CD8-positive, alpha-beta memory T cell (primary cell): ENCODE measurements at regions not wholly inside any gene's neighbourhood (a gene's known extent, or its start where the extent isn't known, plus 50 kb on each side); places are given as distances from the start of the nearest gene placed in this dataset.

ENCODE experiments used
- CTCF ChIA-PET: fragments of 350-600 bp; sonication (Branson Sonifier 250); formaldehyde crosslinking; loops from one replicate; lab custom pipeline; 2021; ENCODE audit warnings: antibody characterized with exemption; lab: Charles Lee
- POLR2A ChIA-PET: fragments of 350-600 bp; sonication (Branson Sonifier 250); formaldehyde crosslinking; loops from one replicate; lab custom pipeline; 2021; ENCODE audit warnings: antibody characterized with exemption; lab: Charles Lee
- DNase-seq, 5 donors: peaks; one replicate each; pipeline versions ENCODE4 v3.0.0 to v3.0.0-alpha.2; 2020 to 2022; ENCODE audit warnings: mixed read lengths in 1 of 5
- H3K27ac ChIP-seq: one replicate; pipeline ENCODE4 v1.7.0; 2013; ENCODE audit warnings: low read depth, mild to moderate bottlenecking, low read length, moderate library complexity
- H3K27me3 ChIP-seq: 2 replicates; pipeline ENCODE4 v1.7.0; 2013; ENCODE audit warnings: low read length, mild to moderate bottlenecking; ENCODE audit not compliant: insufficient read depth, poor library complexity, severe bottlenecking
- H3K36me3 ChIP-seq: 2 replicates; pipeline ENCODE4 v1.7.0; 2013; ENCODE audit warnings: mild to moderate bottlenecking, low read length, moderate library complexity; ENCODE audit not compliant: insufficient read depth
- H3K4me1 ChIP-seq: 2 replicates; pipeline ENCODE4 v1.7.0; 2013; ENCODE audit warnings: mild to moderate bottlenecking, low read length, moderate library complexity; ENCODE audit not compliant: insufficient read depth
- H3K4me3 ChIP-seq: 2 replicates; pipeline ENCODE4 v1.7.0; 2013; ENCODE audit warnings: mild to moderate bottlenecking, low read length
- H3K9me3 ChIP-seq: 2 replicates; pipeline ENCODE4 v1.7.0; 2013; ENCODE audit warnings: mild to moderate bottlenecking, low read length
- H3K27ac Mint-ChIP-seq, 8 donors: one replicate each; pipeline ENCODE4 v1.8.0; 2020 to 2021; ENCODE audit warnings: mixed read lengths in 8 of 8, mild to moderate bottlenecking in 6 of 8, inconsistent platforms in 3 of 8, moderate library complexity in 3 of 8
- H3K27me3 Mint-ChIP-seq, 2 donors: one replicate each; pipeline ENCODE4 v1.8.0; 2020 to 2021; ENCODE audit warnings: mixed read lengths in 2 of 2, mild to moderate bottlenecking in 1 of 2, moderate library complexity in 1 of 2
- H3K36me3 Mint-ChIP-seq, 3 donors: one replicate each; pipeline ENCODE4 v1.8.0; 2020 to 2021; ENCODE audit warnings: mixed read lengths in 3 of 3, inconsistent platforms in 1 of 3, mild to moderate bottlenecking in 1 of 3
- H3K4me1 Mint-ChIP-seq, 3 donors: one replicate each; pipeline ENCODE4 v1.8.0; 2020 to 2021; ENCODE audit warnings: mixed read lengths in 3 of 3, inconsistent platforms in 1 of 3, mild to moderate bottlenecking in 1 of 3
- H3K4me3 Mint-ChIP-seq, 7 donors: one replicate each; pipeline ENCODE4 v1.8.0; 2020 to 2021; ENCODE audit warnings: mixed read lengths in 7 of 7, mild to moderate bottlenecking in 6 of 7, moderate library complexity in 4 of 7, inconsistent platforms in 2 of 7
- H3K9me3 Mint-ChIP-seq, 5 donors: one replicate each; pipeline ENCODE4 v1.8.0; 2020 to 2022; ENCODE audit warnings: mixed read lengths in 5 of 5, mild to moderate bottlenecking in 3 of 5, moderate library complexity in 2 of 5, inconsistent platforms in 1 of 5

- H3K36me3 Mint-ChIP-seq: no peaks in the 10 kb centered on the region
- DNase-seq: no peak
- CTCF ChIA-PET: no interaction called here
- Histone ChIP-seq H3K36me3 (no peaks in the 10 kb centered on the region), H3K4me3 (no peak overlapping the region), H3K27me3 (no peaks in the 10 kb centered on the region), H3K4me1 (no peaks in the 10 kb centered on the region), H3K9me3 (no peaks in the 10 kb centered on the region), H3K27ac (no peak overlapping the region)
- POLR2A ChIA-PET: no interaction called here
- no peak overlapping the region for H3K4me3 Mint-ChIP-seq
- H3K9me3 Mint-ChIP-seq: peaks cover 10 to 31% (median 17%) of the 10 kb centered on the region in 5 donors
- H3K4me1 Mint-ChIP-seq: no peaks in the 10 kb centered on the region
- no peak overlapping the region for H3K27ac Mint-ChIP-seq
- no peaks in the 10 kb centered on the region for H3K27me3 Mint-ChIP-seq
Measured at GRCh38 chr2:82237994-82238662, 1933.6 kb upstream of the LRRTM1 start.

DNA sequence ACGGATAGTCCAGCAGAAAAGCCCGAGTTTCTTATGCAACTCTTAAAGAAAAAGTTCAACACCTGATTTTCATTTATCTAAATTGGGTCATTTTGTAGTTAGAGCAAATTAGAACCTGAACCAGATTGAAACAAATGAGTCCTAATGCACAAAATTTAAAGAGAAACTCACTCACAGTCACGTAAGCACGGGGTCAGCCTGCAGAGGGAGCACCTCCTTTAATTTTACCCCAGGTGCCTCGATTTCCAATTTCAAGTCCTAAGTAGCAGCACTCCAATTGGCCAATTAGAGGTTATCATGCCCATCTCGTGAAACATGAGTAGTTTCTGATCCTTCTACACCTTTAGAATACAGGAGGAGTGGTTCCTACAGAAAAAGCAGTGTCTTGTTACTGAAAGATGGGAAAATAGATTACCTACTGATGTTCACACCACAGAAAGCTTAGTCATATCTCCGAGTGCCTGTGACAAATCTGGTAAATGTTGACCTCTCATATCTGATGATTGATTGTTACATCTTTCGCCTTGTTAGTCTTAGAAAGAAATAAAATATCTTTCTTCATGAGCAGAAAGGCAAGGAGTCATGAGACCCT is 1929.8 kb upstream of the LRRTM1 start:
- ChIA-PET CTCF (no interaction called here), POLR2A (no interaction called here)
- H3K9me3 Mint-ChIP-seq: peaks cover 0 to 27% (median 5%) of the 10 kb centered on the region in 5 donors

DNA sequence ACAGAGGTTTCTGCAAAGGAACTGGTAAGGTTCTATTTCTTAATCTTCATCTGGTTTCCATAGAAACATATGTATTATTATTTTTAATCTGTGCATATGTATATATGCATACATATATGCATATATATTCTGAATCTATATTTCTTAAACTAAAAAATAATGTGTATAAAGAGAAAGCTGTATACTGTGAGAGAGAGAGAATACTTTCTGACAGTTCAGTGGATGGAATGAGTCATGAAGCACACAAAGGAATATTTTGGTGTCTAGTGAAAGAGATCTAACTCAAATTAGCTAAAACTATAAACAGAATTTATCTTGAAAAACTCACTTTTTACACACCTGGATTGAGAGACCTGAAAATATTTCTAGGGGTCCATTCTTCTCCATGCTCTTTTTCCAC is 1929.3 kb upstream of the LRRTM1 start:
- Mint-ChIP-seq H3K9me3 (peaks cover 0 to 31% (median 5%) of the 10 kb centered on the region in 5 donors), H3K4me1 (no peaks in the 10 kb centered on the region)
- CTCF ChIA-PET: no interaction called here

More for the DNA sequence above, 1929.8 kb upstream of the LRRTM1 start:
- Histone ChIP-seq H3K27me3 (no peaks in the 10 kb centered on the region), H3K36me3 (no peaks in the 10 kb centered on the region), H3K4me3 (no peak overlapping the region), H3K9me3 (no peaks in the 10 kb centered on the region), H3K4me1 (no peaks in the 10 kb centered on the region), H3K27ac (no peak overlapping the region)
- no peak for DNase-seq
- Mint-ChIP-seq H3K27ac (no peak overlapping the region), H3K4me3 (no peak overlapping the region), H3K4me1 (no peaks in the 10 kb centered on the region), H3K36me3 (no peaks in the 10 kb centered on the region), H3K27me3 (no peaks in the 10 kb centered on the region)

GRCh38 chr2:82230406-82230805 is 1925.9 kb upstream of the LRRTM1 start:
- Mint-ChIP-seq H3K36me3 (no peaks in the 10 kb centered on the region), H3K4me1 (no peaks in the 10 kb centered on the region), H3K4me3 (no peak overlapping the region), H3K9me3 (peaks cover 2 to 13% (median 6%) of the 10 kb centered on the region in 5 donors), H3K27me3 (no peaks in the 10 kb centered on the region), H3K27ac (no peak overlapping the region)
- Histone ChIP-seq H3K9me3 (no peaks in the 10 kb centered on the region), H3K4me1 (no peaks in the 10 kb centered on the region), H3K27ac (no peak overlapping the region), H3K36me3 (no peaks in the 10 kb centered on the region), H3K4me3 (no peak overlapping the region), H3K27me3 (no peaks in the 10 kb centered on the region)
- POLR2A ChIA-PET: no interaction called here
- no peak for DNase-seq
- CTCF ChIA-PET: no interaction called here

More for the DNA sequence above, 1929.3 kb upstream of the LRRTM1 start:
- H3K27ac Mint-ChIP-seq: no peak overlapping the region
- no peaks in the 10 kb centered on the region for H3K27me3 Mint-ChIP-seq
- Histone ChIP-seq H3K27me3 (no peaks in the 10 kb centered on the region), H3K4me1 (no peaks in the 10 kb centered on the region), H3K4me3 (no peak overlapping the region), H3K9me3 (no peaks in the 10 kb centered on the region), H3K27ac (no peak overlapping the region), H3K36me3 (no peaks in the 10 kb centered on the region)
- H3K4me3 Mint-ChIP-seq: no peak overlapping the region
- no peaks in the 10 kb centered on the region for H3K36me3 Mint-ChIP-seq
- no peak for DNase-seq
- POLR2A ChIA-PET: no interaction called here

GRCh38 chr2:82226441-82226840 is 1921.9 kb upstream of the LRRTM1 start:
- Mint-ChIP-seq H3K9me3 (peaks cover 8 to 23% (median 12%) of the 10 kb centered on the region in 5 donors), H3K36me3 (no peaks in the 10 kb centered on the region), H3K4me3 (no peak overlapping the region), H3K27me3 (no peaks in the 10 kb centered on the region), H3K4me1 (no peaks in the 10 kb centered on the region), H3K27ac (no peak overlapping the region)
- no peak for DNase-seq
- CTCF ChIA-PET: no interaction called here
- H3K4me3 ChIP-seq: no peak overlapping the region
- no peak overlapping the region for H3K27ac ChIP-seq
- no peaks in the 10 kb centered on the region for H3K27me3 ChIP-seq
- no peaks in the 10 kb centered on the region for H3K4me1 ChIP-seq
- no peaks in the 10 kb centered on the region for H3K9me3 ChIP-seq
- no peaks in the 10 kb centered on the region for H3K36me3 ChIP-seq
- POLR2A ChIA-PET: no interaction called here

DNA sequence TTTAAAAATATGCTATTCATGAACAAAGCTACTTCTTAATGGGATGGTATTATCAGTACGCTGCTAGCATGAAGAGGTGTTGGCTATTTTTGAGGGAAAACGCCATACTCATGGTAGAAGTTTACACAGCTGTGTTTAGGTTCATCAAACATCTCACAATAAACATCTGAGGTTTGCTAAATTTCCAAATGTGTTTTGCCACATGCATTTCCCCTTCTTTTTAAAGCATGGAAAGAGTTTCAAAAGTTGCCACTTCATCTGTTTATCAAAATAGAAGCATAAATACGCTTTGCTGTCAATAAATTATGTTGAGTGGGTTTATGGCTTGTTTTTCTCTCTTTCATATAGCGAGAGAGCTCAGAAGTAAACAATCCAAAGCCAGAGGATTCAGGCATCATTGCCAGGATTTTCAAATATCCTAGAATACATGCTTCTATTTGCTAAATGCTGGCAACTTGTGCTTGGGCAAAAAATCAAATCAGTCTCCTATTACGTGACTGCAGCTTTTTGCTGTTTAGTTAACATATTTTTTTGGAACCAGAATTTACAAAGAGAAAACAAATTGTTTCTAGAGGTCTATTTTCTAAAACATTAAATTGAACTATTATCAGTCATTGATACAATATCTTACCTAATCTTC is 1919.9 kb upstream of the LRRTM1 start:
- H3K4me3 ChIP-seq: no peak overlapping the region
- H3K36me3 ChIP-seq: no peaks in the 10 kb centered on the region
- no peaks in the 10 kb centered on the region for H3K4me1 ChIP-seq
- Mint-ChIP-seq H3K4me3 (no peak overlapping the region), H3K27ac (no peak overlapping the region), H3K4me1 (no peaks in the 10 kb centered on the region), H3K36me3 (no peaks in the 10 kb centered on the region), H3K9me3 (peaks cover 6 to 23% (median 13%) of the 10 kb centered on the region in 5 donors), H3K27me3 (no peaks in the 10 kb centered on the region)
- no peak overlapping the region for H3K27ac ChIP-seq
- ChIA-PET POLR2A (no interaction called here), CTCF (no interaction called here)
- H3K9me3 ChIP-seq: no peaks in the 10 kb centered on the region
- H3K27me3 ChIP-seq: no peaks in the 10 kb centered on the region
- no peak for DNase-seq

GRCh38 chr2:82215212-82215611 is 1910.7 kb upstream of the LRRTM1 start:
- Histone ChIP-seq H3K4me3 (no peak overlapping the region), H3K36me3 (no peaks in the 10 kb centered on the region), H3K9me3 (no peaks in the 10 kb centered on the region), H3K27ac (no peak overlapping the region), H3K4me1 (no peaks in the 10 kb centered on the region), H3K27me3 (no peaks in the 10 kb centered on the region)
- Mint-ChIP-seq H3K4me1 (no peaks in the 10 kb centered on the region), H3K27ac (no peak overlapping the region), H3K9me3 (peaks cover 7 to 37% (median 17%) of the 10 kb centered on the region in 5 donors), H3K4me3 (no peak overlapping the region), H3K27me3 (no peaks in the 10 kb centered on the region), H3K36me3 (no peaks in the 10 kb centered on the region)
- ChIA-PET CTCF (no interaction called here), POLR2A (no interaction called here)
- no peak for DNase-seq

- Mint-ChIP-seq H3K4me3 (no peak overlapping the region), H3K27me3 (no peaks in the 10 kb centered on the region), H3K4me1 (no peaks in the 10 kb centered on the region), H3K9me3 (peaks cover 6 to 43% (median 13%) of the 10 kb centered on the region in 5 donors), H3K36me3 (no peaks in the 10 kb centered on the region), H3K27ac (no peak overlapping the region)
- Histone ChIP-seq H3K27me3 (no peaks in the 10 kb centered on the region), H3K36me3 (no peaks in the 10 kb centered on the region), H3K9me3 (no peaks in the 10 kb centered on the region), H3K27ac (no peak overlapping the region), H3K4me1 (no peaks in the 10 kb centered on the region), H3K4me3 (no peak overlapping the region)
- CTCF ChIA-PET: no interaction called here
- DNase-seq: no peak
- POLR2A ChIA-PET: no interaction called here
Measured at GRCh38 chr2:82199493-82199852, 1894.9 kb upstream of the LRRTM1 start.
